ENCODE measurements at regions not wholly inside any gene's neighbourhood (a gene's known extent, or its start where the extent isn't known, plus 50 kb on each side); places are given as distances from the start of the nearest gene placed in this dataset.

DNA sequence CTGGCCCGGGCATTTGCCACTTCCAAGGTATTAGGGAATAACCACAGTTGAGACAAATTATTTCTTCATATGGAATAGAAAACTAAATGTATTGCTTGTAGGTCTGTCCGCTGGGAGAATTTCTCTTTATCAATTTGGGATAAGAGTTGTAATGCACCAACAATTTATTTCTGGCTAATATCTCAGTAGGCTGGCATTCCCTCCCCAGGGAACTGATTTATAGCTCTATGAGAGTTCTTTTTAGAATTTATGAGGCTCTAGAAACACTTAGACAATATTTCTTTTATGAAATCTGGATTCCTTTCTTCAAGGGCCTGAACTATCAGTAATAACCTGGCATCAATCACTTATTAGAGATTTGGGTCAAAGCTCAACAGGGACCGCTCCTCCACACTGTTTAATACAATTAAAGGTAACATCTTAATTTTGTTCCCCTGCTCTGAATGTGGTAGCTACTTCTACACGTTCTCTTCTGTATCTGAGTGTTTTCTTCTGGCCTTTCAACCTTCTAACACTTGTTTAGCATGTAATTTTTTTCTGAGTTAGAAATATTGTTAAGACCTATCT, 857.4 kb upstream of the PRR20A start:
- H3K4me3 ChIP-seq (ENCODE audit: extremely low read depth, insufficient read depth, low read length, poor library complexity, severe bottlenecking): no peak overlapping the region
- WGBS, 2 experiments (ENCODE audit: insufficient coverage in 2 of 2): no CpG with 5 or more reads among the region's 4 CpGs
- no peak overlapping the region for H3K27ac ChIP-seq (ENCODE audit: low read depth, low read length, severe bottlenecking)
- H3K36me3 ChIP-seq (ENCODE audit: control insufficient read depth, insufficient read depth, low read length): no peaks in the 10 kb centered on the region
- no peaks in the 10 kb centered on the region for H3K4me1 ChIP-seq (ENCODE audit: control insufficient read depth, insufficient read depth, low read length, poor library complexity, severe bottlenecking)
- H3K9me3 ChIP-seq (ENCODE audit: control insufficient read depth, low read length): no peaks in the 10 kb centered on the region

DNA sequence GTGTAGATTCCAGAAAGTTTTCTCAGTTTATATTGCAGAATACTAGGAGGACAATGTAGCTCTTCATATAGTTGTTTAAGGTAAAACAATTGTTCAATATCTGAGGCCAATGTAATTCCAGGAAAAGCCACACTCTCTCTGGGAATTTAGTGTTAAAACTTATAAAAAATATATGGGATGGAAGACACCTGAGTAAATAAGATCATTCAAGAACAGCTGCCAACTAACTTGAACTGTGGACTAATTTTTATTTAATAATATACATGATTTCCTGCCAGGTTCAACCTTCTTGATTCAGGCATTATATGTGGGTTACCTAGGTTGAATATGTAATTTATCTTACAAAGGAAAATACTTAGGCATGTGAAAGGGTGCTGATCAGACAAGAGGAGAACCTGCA, 841.1 kb upstream of the PRR20A start:
- Histone ChIP-seq H3K4me3 (ENCODE audit: extremely low read depth, insufficient read depth, low read length, poor library complexity, severe bottlenecking) (no peak overlapping the region), H3K4me1 (ENCODE audit: control insufficient read depth, insufficient read depth, low read length, poor library complexity, severe bottlenecking) (no peaks in the 10 kb centered on the region), H3K36me3 (ENCODE audit: control insufficient read depth, insufficient read depth, low read length) (no peaks in the 10 kb centered on the region), H3K27ac (ENCODE audit: low read depth, low read length, severe bottlenecking) (no peak overlapping the region), H3K9me3 (ENCODE audit: control insufficient read depth, low read length) (no peaks in the 10 kb centered on the region)

DNA sequence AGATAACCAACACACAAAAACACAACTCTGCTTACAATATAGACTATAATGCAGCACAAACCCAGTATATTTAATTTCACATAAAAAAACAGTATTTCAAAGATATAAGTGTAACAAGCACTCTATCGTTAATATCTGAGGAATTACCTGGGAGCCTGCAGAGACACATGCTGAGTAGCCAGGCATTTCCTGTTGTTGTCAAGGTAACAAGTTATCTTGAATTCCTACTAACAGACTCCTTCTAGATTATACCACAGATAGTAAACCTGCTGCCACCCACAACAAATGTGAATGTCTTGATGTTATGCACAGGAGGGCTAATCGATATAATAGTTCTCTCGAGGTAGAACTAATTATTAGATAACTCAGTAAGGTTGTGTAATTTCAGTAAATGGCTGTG, 826.0 kb upstream of the PRR20A start:
- Histone ChIP-seq H3K36me3 (ENCODE audit: control insufficient read depth, insufficient read depth, low read length) (no peaks in the 10 kb centered on the region), H3K9me3 (ENCODE audit: control insufficient read depth, low read length) (no peaks in the 10 kb centered on the region), H3K4me3 (ENCODE audit: extremely low read depth, insufficient read depth, low read length, poor library complexity, severe bottlenecking) (no peak overlapping the region), H3K27ac (ENCODE audit: low read depth, low read length, severe bottlenecking) (no peak overlapping the region), H3K4me1 (ENCODE audit: control insufficient read depth, insufficient read depth, low read length, poor library complexity, severe bottlenecking) (no peaks in the 10 kb centered on the region)
- 72% methylated on average over 2 of the region's 3 CpGs; no CpG with 5 or more reads in 1 of the 2 experiments for WGBS, 2 experiments (ENCODE audit: insufficient coverage in 2 of 2)

DNA sequence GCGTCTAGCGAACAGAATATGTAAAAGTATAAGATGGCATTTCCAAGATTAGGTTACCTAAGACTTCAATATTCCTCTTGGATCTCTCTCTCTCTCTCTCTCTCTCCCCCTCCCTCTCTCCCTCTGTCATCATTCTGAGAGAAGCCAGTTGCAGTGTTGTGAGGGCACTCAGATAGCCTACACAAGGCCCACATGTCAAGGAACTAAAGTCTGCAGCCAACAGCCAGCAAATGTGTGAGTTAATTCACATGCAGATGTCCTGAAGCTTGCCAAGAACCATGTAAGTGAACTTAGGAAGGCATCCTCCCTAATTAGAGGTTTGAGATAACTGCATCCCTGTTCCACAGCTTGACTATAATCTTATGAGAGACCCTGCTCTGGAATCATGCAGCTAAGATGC, 822.9 kb upstream of the PRR20A start:
- WGBS, 2 experiments (ENCODE audit: insufficient coverage in 2 of 2): no CpG with 5 or more reads among the region's 2 CpGs
- H3K9me3 ChIP-seq (ENCODE audit: control insufficient read depth, low read length): no peaks in the 10 kb centered on the region
- H3K36me3 ChIP-seq (ENCODE audit: control insufficient read depth, insufficient read depth, low read length): no peaks in the 10 kb centered on the region
- no peaks in the 10 kb centered on the region for H3K4me1 ChIP-seq (ENCODE audit: control insufficient read depth, insufficient read depth, low read length, poor library complexity, severe bottlenecking)
- no peak overlapping the region for H3K27ac ChIP-seq (ENCODE audit: low read depth, low read length, severe bottlenecking)
- H3K4me3 ChIP-seq (ENCODE audit: extremely low read depth, insufficient read depth, low read length, poor library complexity, severe bottlenecking): no peak overlapping the region

DNA sequence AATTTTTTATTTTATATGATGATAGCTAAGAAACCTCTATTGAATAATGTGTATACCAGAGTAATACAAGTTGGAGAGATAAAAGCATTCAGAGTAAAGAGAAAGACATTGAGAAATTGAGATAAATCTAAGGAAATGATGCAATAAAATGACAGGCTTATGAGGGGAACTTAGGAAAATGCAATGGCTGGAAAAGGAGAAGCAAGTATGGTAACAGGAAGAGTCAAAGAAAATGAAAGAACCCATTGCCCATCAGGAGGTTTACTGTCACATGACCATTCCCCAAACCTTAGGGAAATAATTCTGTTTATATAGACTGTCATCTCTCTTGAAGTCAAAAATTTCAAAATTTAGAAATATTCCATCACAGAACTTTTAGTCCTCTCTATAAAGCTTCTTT, 808.0 kb upstream of the PRR20A start:
- Histone ChIP-seq H3K27ac (ENCODE audit: low read depth, low read length, severe bottlenecking) (no peak overlapping the region), H3K9me3 (ENCODE audit: control insufficient read depth, low read length) (no peaks in the 10 kb centered on the region), H3K4me3 (ENCODE audit: extremely low read depth, insufficient read depth, low read length, poor library complexity, severe bottlenecking) (no peak overlapping the region)

DNA sequence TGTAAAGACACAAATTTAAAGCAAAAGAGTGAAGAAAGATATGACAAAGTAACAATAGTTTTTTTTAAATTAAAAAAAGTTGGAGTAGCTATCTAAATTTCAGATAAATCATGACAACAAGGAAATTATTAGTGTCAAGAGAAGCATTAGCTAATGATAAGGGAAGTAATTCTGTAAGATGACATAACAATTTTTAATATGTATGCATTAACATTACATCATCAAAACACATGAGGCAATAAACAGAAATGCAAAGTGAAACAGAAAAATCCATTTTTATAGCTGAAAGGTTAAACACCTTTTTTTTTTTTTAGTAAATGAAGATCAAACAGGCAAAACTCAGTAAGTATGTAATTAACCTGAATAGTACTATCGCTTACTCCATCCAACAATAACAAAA, 804.9 kb upstream of the PRR20A start:
- no peak overlapping the region for H3K4me3 ChIP-seq (ENCODE audit: extremely low read depth, insufficient read depth, low read length, poor library complexity, severe bottlenecking)
- no peak overlapping the region for H3K27ac ChIP-seq (ENCODE audit: low read depth, low read length, severe bottlenecking)
- H3K9me3 ChIP-seq (ENCODE audit: control insufficient read depth, low read length): no peaks in the 10 kb centered on the region
- H3K36me3 ChIP-seq (ENCODE audit: control insufficient read depth, insufficient read depth, low read length): no peaks in the 10 kb centered on the region
- WGBS, 2 experiments (ENCODE audit: insufficient coverage in 2 of 2): no CpG with 5 or more reads among the region's 1 CpG
- no peaks in the 10 kb centered on the region for H3K4me1 ChIP-seq (ENCODE audit: control insufficient read depth, insufficient read depth, low read length, poor library complexity, severe bottlenecking)

More for the DNA sequence above, 808.0 kb upstream of the PRR20A start:
- Histone ChIP-seq H3K4me1 (ENCODE audit: control insufficient read depth, insufficient read depth, low read length, poor library complexity, severe bottlenecking) (no peaks in the 10 kb centered on the region), H3K36me3 (ENCODE audit: control insufficient read depth, insufficient read depth, low read length) (no peaks in the 10 kb centered on the region)

DNA sequence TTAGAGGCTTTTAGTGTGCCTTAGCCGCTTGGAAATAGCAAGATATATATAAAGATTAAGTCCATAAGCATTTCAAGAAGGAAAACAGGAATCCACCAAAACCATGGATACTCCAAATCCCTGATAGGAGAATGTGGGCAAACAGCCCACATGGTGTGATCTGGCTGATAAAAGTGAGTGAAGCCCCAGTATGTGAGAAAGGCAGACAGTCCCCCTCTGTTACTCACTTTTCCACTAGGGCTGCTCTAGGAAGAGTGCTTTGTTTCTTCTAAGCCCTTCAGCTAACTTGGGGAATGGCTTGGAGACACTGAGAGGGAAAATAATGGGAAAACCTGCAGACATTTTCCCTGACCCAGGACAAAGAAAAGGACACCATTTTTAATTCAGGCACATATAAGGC, 802.3 kb upstream of the PRR20A start:
- WGBS, 2 experiments (ENCODE audit: insufficient coverage in 2 of 2): no CpG with 5 or more reads among the region's 1 CpG
- no peaks in the 10 kb centered on the region for H3K9me3 ChIP-seq (ENCODE audit: control insufficient read depth, low read length)
- H3K36me3 ChIP-seq (ENCODE audit: control insufficient read depth, insufficient read depth, low read length): no peaks in the 10 kb centered on the region
- no peak overlapping the region for H3K27ac ChIP-seq (ENCODE audit: low read depth, low read length, severe bottlenecking)
- no peak overlapping the region for H3K4me3 ChIP-seq (ENCODE audit: extremely low read depth, insufficient read depth, low read length, poor library complexity, severe bottlenecking)
- H3K4me1 ChIP-seq (ENCODE audit: control insufficient read depth, insufficient read depth, low read length, poor library complexity, severe bottlenecking): no peaks in the 10 kb centered on the region

DNA sequence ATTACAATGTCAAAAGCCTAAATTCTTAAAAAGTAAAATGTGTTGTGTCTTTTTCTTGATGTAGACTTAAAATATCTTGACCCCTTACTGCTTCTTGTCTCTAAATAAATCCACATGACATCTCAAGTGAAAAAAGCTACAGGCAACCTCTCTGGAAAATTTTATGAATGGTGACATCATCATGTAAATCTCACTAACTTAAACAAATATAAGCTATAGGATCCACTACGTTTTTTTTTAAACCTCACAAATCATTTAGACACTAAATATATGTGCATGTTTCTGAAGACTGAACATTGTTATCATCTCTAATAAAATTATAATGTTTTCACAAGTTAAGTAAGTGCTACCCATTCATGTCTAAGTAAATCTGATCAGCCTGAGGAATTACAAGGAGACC, 793.7 kb upstream of the PRR20A start:
- Histone ChIP-seq H3K27ac (ENCODE audit: low read depth, low read length, severe bottlenecking) (no peak overlapping the region), H3K36me3 (ENCODE audit: control insufficient read depth, insufficient read depth, low read length) (no peaks in the 10 kb centered on the region), H3K9me3 (ENCODE audit: control insufficient read depth, low read length) (no peaks in the 10 kb centered on the region), H3K4me1 (ENCODE audit: control insufficient read depth, insufficient read depth, low read length, poor library complexity, severe bottlenecking) (no peaks in the 10 kb centered on the region), H3K4me3 (ENCODE audit: extremely low read depth, insufficient read depth, low read length, poor library complexity, severe bottlenecking) (no peak overlapping the region)
- no CpG with 5 or more reads among the region's 1 CpG for WGBS, 2 experiments (ENCODE audit: insufficient coverage in 2 of 2)

DNA sequence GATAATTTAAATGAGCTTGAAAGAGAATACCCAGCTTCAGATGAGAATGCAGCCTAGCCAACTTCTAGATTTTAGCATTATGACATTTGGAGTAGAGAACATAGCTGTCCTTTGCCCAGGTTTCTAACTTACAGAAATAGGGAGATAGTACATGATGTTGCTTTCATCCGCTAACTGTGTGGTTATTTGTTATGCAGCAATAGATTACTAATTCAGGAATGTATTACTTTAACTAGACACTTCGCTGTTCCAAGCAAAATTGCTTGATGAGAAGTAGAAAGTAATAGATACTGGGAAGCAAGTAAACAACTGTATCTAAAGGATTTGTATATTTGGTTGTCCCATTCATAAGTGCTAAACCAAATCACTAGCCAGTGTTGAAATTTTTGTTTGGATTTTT, 790.9 kb upstream of the PRR20A start:
- no CpG with 5 or more reads among the region's 2 CpGs for WGBS, 2 experiments (ENCODE audit: insufficient coverage in 2 of 2)
- no peaks in the 10 kb centered on the region for H3K9me3 ChIP-seq (ENCODE audit: control insufficient read depth, low read length)
- no peaks in the 10 kb centered on the region for H3K36me3 ChIP-seq (ENCODE audit: control insufficient read depth, insufficient read depth, low read length)
- no peaks in the 10 kb centered on the region for H3K4me1 ChIP-seq (ENCODE audit: control insufficient read depth, insufficient read depth, low read length, poor library complexity, severe bottlenecking)
- no peak overlapping the region for H3K27ac ChIP-seq (ENCODE audit: low read depth, low read length, severe bottlenecking)
- no peak overlapping the region for H3K4me3 ChIP-seq (ENCODE audit: extremely low read depth, insufficient read depth, low read length, poor library complexity, severe bottlenecking)

DNA sequence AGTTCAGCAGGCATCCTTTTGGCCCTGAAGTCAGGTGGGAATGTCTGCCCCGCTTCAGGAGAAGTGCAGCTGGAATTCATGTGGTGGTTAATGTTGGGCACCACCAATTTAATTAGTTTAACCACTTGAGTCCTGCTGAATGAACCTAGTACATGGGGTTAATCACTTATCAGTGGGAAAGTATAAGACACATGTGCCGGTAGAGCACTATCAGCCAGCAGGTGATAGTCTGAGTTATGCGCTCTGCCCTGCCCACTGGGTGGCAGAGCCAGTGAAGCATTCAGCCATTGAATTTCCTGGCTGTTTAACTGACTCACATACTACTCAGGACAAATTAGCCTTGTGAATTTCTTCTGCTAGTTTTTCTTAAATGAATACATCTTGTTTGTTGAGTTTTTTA, 789.7 kb upstream of the PRR20A start:
- Histone ChIP-seq H3K4me3 (ENCODE audit: extremely low read depth, insufficient read depth, low read length, poor library complexity, severe bottlenecking) (no peak overlapping the region), H3K36me3 (ENCODE audit: control insufficient read depth, insufficient read depth, low read length) (no peaks in the 10 kb centered on the region), H3K9me3 (ENCODE audit: control insufficient read depth, low read length) (no peaks in the 10 kb centered on the region), H3K4me1 (ENCODE audit: control insufficient read depth, insufficient read depth, low read length, poor library complexity, severe bottlenecking) (no peaks in the 10 kb centered on the region), H3K27ac (ENCODE audit: low read depth, low read length, severe bottlenecking) (no peak overlapping the region)
- 62 to 80% methylated on average over 1 to 2 of the region's 3 CpGs for WGBS, 2 experiments (ENCODE audit: insufficient coverage in 2 of 2)

DNA sequence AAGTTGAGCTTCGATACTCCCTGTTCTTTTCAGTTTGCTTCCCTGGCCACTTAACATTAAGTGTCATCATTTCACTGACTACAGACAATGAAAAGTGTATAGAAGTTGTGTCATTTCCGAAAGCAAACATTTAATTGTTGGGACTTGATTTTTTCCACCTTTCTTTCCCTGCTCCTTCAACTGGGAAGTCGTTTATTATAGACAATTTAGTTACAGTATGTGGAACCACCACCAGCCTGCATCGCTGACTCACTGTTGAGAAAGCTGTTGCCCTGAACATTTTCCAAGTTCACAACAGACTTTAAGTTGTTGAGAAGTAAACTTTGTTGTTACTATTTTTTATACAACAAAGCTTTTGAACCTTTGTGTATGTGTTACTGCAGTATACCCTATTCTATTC, 788.4 kb upstream of the PRR20A start:
- Histone ChIP-seq H3K27ac (ENCODE audit: low read depth, low read length, severe bottlenecking) (no peak overlapping the region), H3K4me1 (ENCODE audit: control insufficient read depth, insufficient read depth, low read length, poor library complexity, severe bottlenecking) (no peaks in the 10 kb centered on the region), H3K9me3 (ENCODE audit: control insufficient read depth, low read length) (no peaks in the 10 kb centered on the region), H3K4me3 (ENCODE audit: extremely low read depth, insufficient read depth, low read length, poor library complexity, severe bottlenecking) (no peak overlapping the region), H3K36me3 (ENCODE audit: control insufficient read depth, insufficient read depth, low read length) (no peaks in the 10 kb centered on the region)
- WGBS, 2 experiments (ENCODE audit: insufficient coverage in 2 of 2): no CpG with 5 or more reads among the region's 4 CpGs

DNA sequence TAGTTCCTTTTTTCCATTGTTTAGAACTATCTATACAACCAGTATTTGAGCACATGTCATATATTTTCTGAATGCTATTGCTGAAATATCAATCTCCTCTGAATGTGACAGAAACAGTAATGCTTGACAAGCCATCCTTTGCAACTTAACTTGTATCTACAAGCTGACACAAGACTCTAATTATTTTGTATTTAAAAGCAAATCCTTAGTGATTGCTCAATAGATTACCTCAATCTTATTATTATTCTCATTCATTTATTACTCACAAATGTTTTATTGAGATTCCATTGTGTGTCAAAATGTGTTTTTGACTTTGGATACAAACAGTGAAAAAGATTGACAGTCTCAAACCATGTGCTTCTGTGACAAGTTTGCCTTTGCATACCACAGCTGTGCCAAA, 787.8 kb upstream of the PRR20A start:
- no peaks in the 10 kb centered on the region for H3K9me3 ChIP-seq (ENCODE audit: control insufficient read depth, low read length)
- H3K27ac ChIP-seq (ENCODE audit: low read depth, low read length, severe bottlenecking): no peak overlapping the region
- H3K4me3 ChIP-seq (ENCODE audit: extremely low read depth, insufficient read depth, low read length, poor library complexity, severe bottlenecking): no peak overlapping the region
- H3K36me3 ChIP-seq (ENCODE audit: control insufficient read depth, insufficient read depth, low read length): no peaks in the 10 kb centered on the region
- no peaks in the 10 kb centered on the region for H3K4me1 ChIP-seq (ENCODE audit: control insufficient read depth, insufficient read depth, low read length, poor library complexity, severe bottlenecking)

All from mesodermal cell (in vitro differentiated cells).